CD14-positive monocyte (primary cell): ENCODE measurements at regions not wholly inside any gene's neighbourhood (a gene's known extent, or its start where the extent isn't known, plus 50 kb on each side); places are given as distances from the start of the nearest gene placed in this dataset.

Experiments used
- DNase-seq, 3 donors: peaks; one replicate each; pipeline ENCODE4 v3.0.0-alpha.2; 2011 to 2022
- H2AFZ ChIP-seq: 2 replicates; pipeline ENCODE4 v1.6.0; 2012; ENCODE audit warnings: mild to moderate bottlenecking, low read depth, low read length, inconsistent platforms; ENCODE audit not compliant: insufficient read depth, poor library complexity, severe bottlenecking
- H3K27ac ChIP-seq, 2 donors: 1 replicate in 1 of 2; 2 replicates in 1 of 2; pipeline ENCODE4 v1.5.1; 2012 to 2013; ENCODE audit warnings: low read length in 2 of 2, control low read depth in 1 of 2, inconsistent platforms in 1 of 2, low read depth in 1 of 2, mild to moderate bottlenecking in 1 of 2
- H3K27me3 ChIP-seq, 2 donors: one replicate each; pipeline versions ENCODE4 v1.6.0 to v1.6.1; 2011 to 2013; ENCODE audit warnings: low read length in 2 of 2; ENCODE audit not compliant: control insufficient read depth in 2 of 2, insufficient read depth in 2 of 2
- H3K36me3 ChIP-seq, 2 donors: replicated peaks in 1 of 2; 1 replicate in 1 of 2; 2 replicates in 1 of 2; pipeline versions ENCODE4 v1.5.1 to v1.6.1; 2012 to 2013; ENCODE audit warnings: low read length in 2 of 2, control low read depth in 1 of 2, inconsistent platforms in 1 of 2, mild to moderate bottlenecking in 1 of 2; ENCODE audit not compliant: insufficient read depth in 2 of 2, control insufficient read depth in 1 of 2
- H3K4me1 ChIP-seq, 2 donors: 1 replicate in 1 of 2; 2 replicates in 1 of 2; pipeline versions ENCODE4 v1.5.1 to v1.6.1; 2012 to 2013; ENCODE audit warnings: low read length in 2 of 2, control low read depth in 1 of 2, inconsistent platforms in 1 of 2, mild to moderate bottlenecking in 1 of 2, moderate library complexity in 1 of 2; ENCODE audit not compliant: insufficient read depth in 2 of 2, control insufficient read depth in 1 of 2
- H3K4me2 ChIP-seq: replicated peaks from 2 replicates; pipeline ENCODE3; 2012; ENCODE audit warnings: low read length, moderate library complexity, mild to moderate bottlenecking; ENCODE audit not compliant: poor library complexity, severe bottlenecking; ENCODE audit errors: extremely low read depth
- H3K4me3 ChIP-seq, 3 experiments: fragments of 200-600 bp in 1 of 3; sonication (generic) in 1 of 3; replicated peaks in 1 of 3; 1 replicate in 2 of 3; 2 replicates in 1 of 3; pipeline ENCODE4 v1.5.1; 2011 to 2013; ENCODE audit warnings: low read length in 3 of 3, mild to moderate bottlenecking in 3 of 3, control low read depth in 2 of 3, low read depth in 2 of 3, inconsistent platforms in 1 of 3, moderate library complexity in 1 of 3
- H3K79me2 ChIP-seq: 2 replicates; pipeline ENCODE4 v1.6.0; 2012; ENCODE audit warnings: mild to moderate bottlenecking, control low read depth, inconsistent platforms, low read length, moderate library complexity; ENCODE audit not compliant: insufficient read depth
- H3K9ac ChIP-seq: 2 replicates; pipeline ENCODE4 v1.6.0; 2017; ENCODE audit warnings: low read length, mild to moderate bottlenecking; ENCODE audit not compliant: insufficient read depth, poor library complexity, severe bottlenecking
- H3K9me3 ChIP-seq, 2 donors: replicated peaks in 1 of 2; 1 replicate in 1 of 2; 2 replicates in 1 of 2; pipeline versions ENCODE4 v1.5.1 to v1.6.1; 2012 to 2013; ENCODE audit warnings: low read length in 2 of 2, control low read depth in 1 of 2; ENCODE audit not compliant: control insufficient read depth in 1 of 2, insufficient read depth in 1 of 2
- H4K20me1 ChIP-seq: 2 replicates; pipeline ENCODE4 v1.6.0; 2012; ENCODE audit warnings: mild to moderate bottlenecking, low read length, control low read depth, moderate library complexity; ENCODE audit not compliant: insufficient read depth
- H3K27ac Mint-ChIP-seq, 7 donors: one replicate each; pipeline ENCODE4 v1.8.0; 2020; ENCODE audit warnings: mild to moderate bottlenecking in 7 of 7, mixed read lengths in 7 of 7, moderate library complexity in 6 of 7, inconsistent platforms in 2 of 7
- H3K27me3 Mint-ChIP-seq, 3 donors: one replicate each; pipeline ENCODE4 v1.8.0; 2021 to 2022; ENCODE audit warnings: low read depth in 3 of 3, mild to moderate bottlenecking in 3 of 3, mixed read lengths in 3 of 3, moderate library complexity in 3 of 3, inconsistent platforms in 1 of 3
- H3K36me3 Mint-ChIP-seq, 2 donors: one replicate each; pipeline ENCODE4 v1.8.0; 2020; ENCODE audit warnings: mixed read lengths in 2 of 2, inconsistent platforms in 1 of 2, mild to moderate bottlenecking in 1 of 2
- H3K4me1 Mint-ChIP-seq: one replicate; pipeline ENCODE4 v1.8.0; 2020; ENCODE audit warnings: mild to moderate bottlenecking, mixed read lengths
- H3K4me3 Mint-ChIP-seq, 2 donors: one replicate each; pipeline ENCODE4 v1.8.0; 2020; ENCODE audit warnings: mild to moderate bottlenecking in 2 of 2, mixed read lengths in 2 of 2, moderate library complexity in 1 of 2
- H3K9me3 Mint-ChIP-seq, 7 donors: one replicate each; pipeline ENCODE4 v1.8.0; 2020 to 2022; ENCODE audit warnings: mixed read lengths in 7 of 7, mild to moderate bottlenecking in 6 of 7, moderate library complexity in 6 of 7, inconsistent platforms in 2 of 7
- WGBS: methylation state at CpG from one replicate; pipeline ENCODE4 v1.1.5; 2013; ENCODE audit warnings: missing lambda C conversion rate; ENCODE audit not compliant: insufficient coverage; 5-methylcytosine and 5-hydroxymethylcytosine counted together
- intact Hi-C, 2 donors: fragments of 100-400 bp; cut with micrococcal nuclease; formaldehyde crosslinking; loops; one replicate each; pipeline versions ENCODE4 v1.15.0 to v1.15.1; 2023
- TF ChIP-seq, protein P1 (sequence below): fragments of 200-600 bp; IDR thresholded peaks from one replicate; pipeline ENCODE4 v1.8.0; 2022; ENCODE audit warnings: antibody characterized with exemption, mild to moderate bottlenecking

GRCh38 chr6:102493485-102493884 lies 1100.0 kb downstream of the GRIK2 start:
- Mint-ChIP-seq H3K36me3 (no peaks in the 10 kb centered on the region), H3K27me3 (peaks cover 0 to 1% (median 0%) of the 10 kb centered on the region in 3 donors), H3K4me3 (no peak overlapping the region), H3K27ac (no peak overlapping the region), H3K4me1 (no peaks in the 10 kb centered on the region), H3K9me3 (peaks cover 0 to 8% (median 5%) of the 10 kb centered on the region in 7 donors)
- Histone ChIP-seq H4K20me1 (no peaks in the 10 kb centered on the region), H2AFZ (no peak overlapping the region), H3K9ac (no peak overlapping the region), H3K4me2 (no peak overlapping the region), H3K36me3 (no peaks in the 10 kb centered on the region), H3K79me2 (no peaks in the 10 kb centered on the region), H3K9me3 (peaks cover 5% of the 10 kb centered on the region in 2 donors), H3K27me3 (no peaks in the 10 kb centered on the region), H3K4me1 (no peaks in the 10 kb centered on the region), H3K27ac (no peak overlapping the region), H3K4me3 (no peak overlapping the region)
- no peak for DNase-seq
- TF ChIP-seq, protein P1, sequence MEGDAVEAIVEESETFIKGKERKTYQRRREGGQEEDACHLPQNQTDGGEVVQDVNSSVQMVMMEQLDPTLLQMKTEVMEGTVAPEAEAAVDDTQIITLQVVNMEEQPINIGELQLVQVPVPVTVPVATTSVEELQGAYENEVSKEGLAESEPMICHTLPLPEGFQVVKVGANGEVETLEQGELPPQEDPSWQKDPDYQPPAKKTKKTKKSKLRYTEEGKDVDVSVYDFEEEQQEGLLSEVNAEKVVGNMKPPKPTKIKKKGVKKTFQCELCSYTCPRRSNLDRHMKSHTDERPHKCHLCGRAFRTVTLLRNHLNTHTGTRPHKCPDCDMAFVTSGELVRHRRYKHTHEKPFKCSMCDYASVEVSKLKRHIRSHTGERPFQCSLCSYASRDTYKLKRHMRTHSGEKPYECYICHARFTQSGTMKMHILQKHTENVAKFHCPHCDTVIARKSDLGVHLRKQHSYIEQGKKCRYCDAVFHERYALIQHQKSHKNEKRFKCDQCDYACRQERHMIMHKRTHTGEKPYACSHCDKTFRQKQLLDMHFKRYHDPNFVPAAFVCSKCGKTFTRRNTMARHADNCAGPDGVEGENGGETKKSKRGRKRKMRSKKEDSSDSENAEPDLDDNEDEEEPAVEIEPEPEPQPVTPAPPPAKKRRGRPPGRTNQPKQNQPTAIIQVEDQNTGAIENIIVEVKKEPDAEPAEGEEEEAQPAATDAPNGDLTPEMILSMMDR: no peak
- WGBS: 75% methylated on average over 4 of the region's 4 CpGs
- intact Hi-C loops: no loop called here

DNA sequence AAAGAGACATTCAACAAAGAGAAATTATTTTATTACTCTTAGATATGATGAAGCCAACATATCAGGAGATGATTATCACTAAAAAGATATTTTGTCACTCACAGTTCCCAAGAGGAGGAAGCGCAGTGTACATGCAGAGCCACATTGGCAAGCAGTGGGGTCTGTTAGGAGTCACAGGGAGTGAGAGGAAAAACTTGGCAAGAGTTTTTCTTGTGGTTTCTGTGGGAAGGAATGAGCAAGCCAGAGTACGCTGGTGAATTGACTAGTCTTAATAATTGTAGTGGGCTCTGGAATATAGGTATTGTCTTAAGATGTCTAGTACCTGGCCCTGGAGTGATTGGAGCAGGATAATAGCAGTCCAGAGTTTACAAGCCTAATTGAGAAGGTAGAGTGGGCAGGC lies 1095.2 kb downstream of the GRIK2 start:
- H3K79me2 ChIP-seq: no peaks in the 10 kb centered on the region
- no peak overlapping the region for H3K27ac Mint-ChIP-seq
- no peaks in the 10 kb centered on the region for H4K20me1 ChIP-seq
- no peak overlapping the region for H3K9ac ChIP-seq
- no peak for DNase-seq
- no peak overlapping the region for H3K4me3 ChIP-seq
- peaks cover 0 to under 1% (median 0%) of the 10 kb centered on the region in 7 donors for H3K9me3 Mint-ChIP-seq
- H3K9me3 ChIP-seq: peaks cover 0 to 5% of the 10 kb centered on the region in 2 donors
- H3K27me3 Mint-ChIP-seq: no peaks in the 10 kb centered on the region
- no peak overlapping the region for H3K4me3 Mint-ChIP-seq
- WGBS: 88% methylated on average over 2 of the region's 2 CpGs
- no peaks in the 10 kb centered on the region for H3K27me3 ChIP-seq
- no peak overlapping the region for H3K4me2 ChIP-seq
- H3K36me3 ChIP-seq: no peaks in the 10 kb centered on the region
- H3K27ac ChIP-seq: no peak overlapping the region
- no peak overlapping the region for H2AFZ ChIP-seq
- intact Hi-C loops: no loop called here
- H3K36me3 Mint-ChIP-seq: no peaks in the 10 kb centered on the region
- no peaks in the 10 kb centered on the region for H3K4me1 ChIP-seq
- TF ChIP-seq, protein P1: no peak
- no peaks in the 10 kb centered on the region for H3K4me1 Mint-ChIP-seq
